H9 (cell line): ENCODE measurements at regions not wholly inside any gene's neighbourhood (a gene's known extent, or its start where the extent isn't known, plus 50 kb on each side); places are given as distances from the start of the nearest gene placed in this dataset.

Experiments used
- DNase-seq: peaks from one replicate; pipeline ENCODE4 v3.0.0-alpha.2; 2017
- H2AFZ ChIP-seq: one replicate; pipeline ENCODE4 v1.6.1; 2013; ENCODE audit warnings: mild to moderate bottlenecking, low read length, control low read depth, moderate library complexity
- H2AK5ac ChIP-seq: 2 replicates; pipeline ENCODE4 v1.6.1; 2013; ENCODE audit warnings: low read length, control low read depth, mixed read lengths; ENCODE audit not compliant: insufficient read length
- H2BK120ac ChIP-seq: one replicate; pipeline ENCODE4 v1.6.1; 2013; ENCODE audit warnings: low read depth, mild to moderate bottlenecking, low read length, control low read depth, inconsistent platforms; ENCODE audit not compliant: poor library complexity, severe bottlenecking
- H2BK12ac ChIP-seq: 2 replicates; pipeline ENCODE4 v1.6.1; 2013; ENCODE audit warnings: low read length, control low read depth, mixed read lengths, low read depth; ENCODE audit not compliant: insufficient read length
- H2BK15ac ChIP-seq: 2 replicates; pipeline ENCODE4 v1.6.1; 2013; ENCODE audit warnings: low read depth, low read length, control low read depth
- H2BK20ac ChIP-seq: one replicate; pipeline ENCODE4 v1.6.1; 2013; ENCODE audit warnings: low read depth, mild to moderate bottlenecking, low read length, control low read depth, inconsistent platforms; ENCODE audit not compliant: poor library complexity, severe bottlenecking
- H2BK5ac ChIP-seq: 2 replicates; pipeline ENCODE4 v1.6.1; 2013; ENCODE audit warnings: low read length, control low read depth, mixed read lengths; ENCODE audit not compliant: insufficient read length
- H3K14ac ChIP-seq: 2 replicates; pipeline ENCODE4 v1.6.1; 2013; ENCODE audit warnings: low read length, control low read depth; ENCODE audit not compliant: insufficient read depth
- H3K18ac ChIP-seq: 2 replicates; pipeline ENCODE4 v1.6.1; 2013; ENCODE audit warnings: low read depth, mild to moderate bottlenecking, mixed read lengths, low read length, control low read depth; ENCODE audit not compliant: insufficient read length
- H3K23ac ChIP-seq: 2 replicates; pipeline ENCODE4 v1.6.1; 2013; ENCODE audit warnings: low read length, control low read depth, mixed read lengths, low read depth; ENCODE audit not compliant: insufficient read length
- H3K23me2 ChIP-seq: 2 replicates; pipeline ENCODE4 v1.6.1; 2013; ENCODE audit warnings: low read depth, mild to moderate bottlenecking, mixed read lengths, low read length, control low read depth; ENCODE audit not compliant: insufficient read length, poor library complexity, severe bottlenecking
- H3K27ac ChIP-seq: 2 replicates; pipeline ENCODE4 v1.5.1; 2013; ENCODE audit warnings: low read length, control low read depth, mixed read lengths, low read depth; ENCODE audit not compliant: insufficient read length
- H3K27me3 ChIP-seq: 2 replicates; pipeline ENCODE4 v1.6.1; 2013; ENCODE audit warnings: low read length, control low read depth, inconsistent platforms; ENCODE audit not compliant: insufficient read depth
- H3K4ac ChIP-seq: 2 replicates; pipeline ENCODE4 v1.6.1; 2013; ENCODE audit warnings: low read depth, mild to moderate bottlenecking, control low read depth, inconsistent platforms, low read length, moderate library complexity
- H3K4me1 ChIP-seq: 2 replicates; pipeline ENCODE4 v1.6.1; 2013; ENCODE audit warnings: low read length, control low read depth, inconsistent platforms; ENCODE audit not compliant: insufficient read depth
- H3K4me2 ChIP-seq: 2 replicates; pipeline ENCODE4 v1.6.1; 2013; ENCODE audit warnings: low read length, control low read depth, mixed read lengths; ENCODE audit not compliant: insufficient read length, insufficient read depth
- H3K56ac ChIP-seq: 2 replicates; pipeline ENCODE4 v1.6.1; 2013; ENCODE audit warnings: low read depth, mild to moderate bottlenecking, mixed read lengths, low read length, control low read depth; ENCODE audit not compliant: insufficient read length
- H3K79me1 ChIP-seq: 2 replicates; pipeline ENCODE4 v1.6.1; 2013; ENCODE audit warnings: low read depth, mild to moderate bottlenecking, moderate library complexity, low read length, control low read depth, inconsistent platforms; ENCODE audit not compliant: insufficient read depth, poor library complexity, severe bottlenecking
- H3K79me2 ChIP-seq: 2 replicates; pipeline ENCODE4 v1.6.1; 2013; ENCODE audit warnings: low read length, control low read depth, inconsistent platforms; ENCODE audit not compliant: insufficient read depth
- H3K9ac ChIP-seq: 2 replicates; pipeline ENCODE4 v1.6.1; 2013; ENCODE audit warnings: low read length, control low read depth, mixed read lengths; ENCODE audit not compliant: insufficient read length; ENCODE audit errors: extremely low read depth
- H3K9me3 ChIP-seq: one replicate; pipeline ENCODE4 v1.6.1; 2013; ENCODE audit warnings: low read depth, low read length, inconsistent platforms; ENCODE audit not compliant: control insufficient read depth
- H3T11ph ChIP-seq: one replicate; pipeline ENCODE4 v1.6.1; 2013; ENCODE audit warnings: mild to moderate bottlenecking, low read length, control low read depth, inconsistent platforms
- H4K20me1 ChIP-seq: one replicate; pipeline ENCODE4 v1.6.1; 2013; ENCODE audit not compliant: control insufficient read depth, insufficient read length, insufficient read depth
- H4K5ac ChIP-seq: 2 replicates; pipeline ENCODE4 v1.6.1; 2013; ENCODE audit warnings: low read depth, mild to moderate bottlenecking, mixed read lengths, low read length, control low read depth; ENCODE audit not compliant: insufficient read length
- H4K8ac ChIP-seq: replicated peaks from 2 replicates; pipeline ENCODE4 v1.6.1; 2013; ENCODE audit warnings: low read length, control low read depth, mixed read lengths, low read depth; ENCODE audit not compliant: insufficient read length
- H4K91ac ChIP-seq: 2 replicates; pipeline ENCODE4 v1.6.1; 2013; ENCODE audit warnings: low read depth, mild to moderate bottlenecking, moderate library complexity, mixed read lengths, low read length, control low read depth; ENCODE audit not compliant: insufficient read length
- H3K27ac Mint-ChIP-seq, 3 experiments: 2 replicates in 2 of 3; 3 replicates in 1 of 3; pipeline ENCODE4 v1.8.0; 2020 to 2021; ENCODE audit warnings: mixed read lengths in 3 of 3, mild to moderate bottlenecking in 1 of 3, moderate library complexity in 1 of 3
- H3K27me3 Mint-ChIP-seq: 2 replicates; pipeline ENCODE4 v1.8.0; 2021; ENCODE audit warnings: low read depth, mild to moderate bottlenecking, moderate library complexity, mixed read lengths
- H3K36me3 Mint-ChIP-seq, 3 experiments: 2 replicates in 2 of 3; 3 replicates in 1 of 3; pipeline ENCODE4 v1.8.0; 2020 to 2021; ENCODE audit warnings: low read depth in 3 of 3, mixed read lengths in 3 of 3; ENCODE audit not compliant: insufficient read depth in 1 of 3
- H3K4me1 Mint-ChIP-seq, 2 experiments: 2 replicates each; pipeline ENCODE4 v1.8.0; 2020; ENCODE audit warnings: mixed read lengths in 2 of 2
- H3K4me3 Mint-ChIP-seq, 2 experiments: 2 replicates in 1 of 2; 3 replicates in 1 of 2; pipeline ENCODE4 v1.8.0; 2020 to 2021; ENCODE audit warnings: mild to moderate bottlenecking in 2 of 2, mixed read lengths in 2 of 2, moderate library complexity in 1 of 2
- H3K9me3 Mint-ChIP-seq, 2 experiments: 2 replicates in 1 of 2; 3 replicates in 1 of 2; pipeline ENCODE4 v1.8.0; 2020; ENCODE audit warnings: mild to moderate bottlenecking in 2 of 2, mixed read lengths in 2 of 2, moderate library complexity in 1 of 2
- CTCF ChIP-seq: fragments of 200-600 bp; sonication (generic); conservative IDR thresholded peaks from 3 replicates; pipeline ENCODE4 v1.8.0; 2021; ENCODE audit warnings: antibody characterized with exemption, mild to moderate bottlenecking
- WGBS: extraction: QIAGEN DNeasy Blood & Tissue Kit; methylation state at CpG from one replicate; pipeline ENCODE4 v1.1.7; 2013; ENCODE audit warnings: missing lambda C conversion rate, low lambda C conversion rate, mixed read lengths; ENCODE audit not compliant: insufficient read length; ENCODE audit errors: extremely low coverage; 5-methylcytosine and 5-hydroxymethylcytosine counted together

- Histone ChIP-seq H4K5ac (no peak overlapping the region), H3K4me1 (no peaks in the 10 kb centered on the region)
- H3K4me3 Mint-ChIP-seq: no peak overlapping the region
Measured at GRCh38 chr9:135376511-135377265, 102.9 kb upstream of the PPP1R26 start.

More at GRCh38 chr9:135376511-135377265, 102.9 kb upstream of the PPP1R26 start:
- H2AK5ac ChIP-seq: no peak overlapping the region
- H2BK120ac ChIP-seq: no peak overlapping the region
- peaks cover 9 to 11% of the 10 kb centered on the region in 2 experiments for H3K4me1 Mint-ChIP-seq
- H3K79me2 ChIP-seq: no peaks in the 10 kb centered on the region
- H4K20me1 ChIP-seq: no peaks in the 10 kb centered on the region
- no peak overlapping the region for H4K8ac ChIP-seq
- no peak overlapping the region for H2BK12ac ChIP-seq
- no peak overlapping the region for H2BK15ac ChIP-seq
- H3K9me3 ChIP-seq: no peaks in the 10 kb centered on the region
- no peaks in the 10 kb centered on the region for H3K27me3 Mint-ChIP-seq
- no peak overlapping the region for H3K4ac ChIP-seq
- no peak overlapping the region for H3K18ac ChIP-seq
- no peak overlapping the region for H3K23ac ChIP-seq
- no peak overlapping the region for H2BK5ac ChIP-seq
- no peak for TF ChIP-seq CTCF
- H3K36me3 Mint-ChIP-seq: no peaks in the 10 kb centered on the region
- WGBS: no CpG with 5 or more reads among the region's 22 CpGs
- H3K27me3 ChIP-seq: no peaks in the 10 kb centered on the region
- no peak overlapping the region for H3K56ac ChIP-seq
- no peak overlapping the region for H2AFZ ChIP-seq
- H3K79me1 ChIP-seq: no peaks in the 10 kb centered on the region
- peak overlapping the region in 1 of 3 experiments; percentile 55; a peak in 1 of 7 replicates for H3K27ac Mint-ChIP-seq
- no peak overlapping the region for H3T11ph ChIP-seq
- no peak overlapping the region for H4K91ac ChIP-seq
- H3K14ac ChIP-seq: no peak overlapping the region
- no peak overlapping the region for H3K27ac ChIP-seq
- H3K4me2 ChIP-seq: no peak overlapping the region
- DNase-seq: no peak
- H2BK20ac ChIP-seq: no peak overlapping the region
- no peaks in the 10 kb centered on the region; a peak in 1 of 5 replicates for H3K9me3 Mint-ChIP-seq
- H3K23me2 ChIP-seq: no peaks in the 10 kb centered on the region
- H3K9ac ChIP-seq: no peak overlapping the region
